ENCODE measurements at regions not wholly inside any gene's neighbourhood (a gene's known extent, or its start where the extent isn't known, plus 50 kb on each side); places are given as distances from the start of the nearest gene placed in this dataset.

- DNase-seq (ENCODE audit: low read depth, low spot score): no peak
- intact Hi-C loops (cut with micrococcal nuclease; ENCODE audit: unreplicated experiment) (no loop called here), in situ Hi-C loops (cut with MboI) (no loop called here)
- Histone ChIP-seq H3K9ac (ENCODE audit: control insufficient read depth, insufficient read depth, low read length) (no peak overlapping the region), H3K27ac (ENCODE audit: control insufficient read depth, insufficient read depth) (no peak overlapping the region), H3K4me3 (no peak overlapping the region), H3K36me3 (ENCODE audit: control insufficient read depth in 2 of 2, insufficient read depth in 2 of 2, low read length in 1 of 2) (no peaks in the 10 kb centered on the region), H3K79me2 (ENCODE audit: control insufficient read depth, insufficient read depth, low read length) (no peaks in the 10 kb centered on the region), H3K4me2 (ENCODE audit: control insufficient read depth, insufficient read depth) (no peak overlapping the region), H3K27me3 (replicated peaks in 1 of 2; ENCODE audit: control insufficient read depth in 2 of 2, insufficient read depth in 2 of 2, low read length in 1 of 2) (no peaks in the 10 kb centered on the region; a peak in 1 of 4 replicates), H3K9me3 (replicated peaks; ENCODE audit: control insufficient read depth, insufficient read depth, low read length) (no peaks in the 10 kb centered on the region), H3K4me1 (ENCODE audit: control insufficient read depth, insufficient read depth, low read length) (no peaks in the 10 kb centered on the region), H2AFZ (ENCODE audit: control insufficient read depth, low read depth, low read length) (no peak overlapping the region), H4K20me1 (ENCODE audit: control insufficient read depth, insufficient read depth) (no peaks in the 10 kb centered on the region)
- POLR2A ChIA-PET: no interaction called here
- RAD21 ChIA-PET (ENCODE audit: unreplicated experiment): no interaction called here
- WGBS (ENCODE audit: insufficient coverage, insufficient replicate concordance, low lambda C conversion rate, missing lambda C conversion rate): 0% methylated on average over 1 of the region's 1 CpG
- no TSS peak for BruUV-seq (replicated peaks)
- TF ChIP-seq MYB (IDR thresholded peaks at IDR 0.05; ENCODE audit: borderline replicate concordance, low read depth, low read length) (no peak), ZBED1 (IDR thresholded peaks at IDR 0.05; ENCODE audit: borderline replicate concordance) (no peak), MTA2 (IDR thresholded peaks at IDR 0.05; ENCODE audit: low read depth) (no peak), TCF7 (IDR thresholded peaks at IDR 0.05; ENCODE audit: borderline replicate concordance) (no peak)
- ATAC-seq: no peak
- CTCF ChIA-PET: no interaction called here
- SMC1A ChIA-PET (ENCODE audit: uncharacterized antibody, unreplicated experiment): interaction anchor here (0.9 to 1.0 kb wide), 3 partner anchors 9 to 13 kb away, joined by 3 to 4 read pairs (median 4); no protein-coding TSS in a partner anchor
- FAIRE-seq: no peak
Measured at GRCh38 chr6:115668781-115669180, 391.9 kb downstream of the FRK start.

DNA sequence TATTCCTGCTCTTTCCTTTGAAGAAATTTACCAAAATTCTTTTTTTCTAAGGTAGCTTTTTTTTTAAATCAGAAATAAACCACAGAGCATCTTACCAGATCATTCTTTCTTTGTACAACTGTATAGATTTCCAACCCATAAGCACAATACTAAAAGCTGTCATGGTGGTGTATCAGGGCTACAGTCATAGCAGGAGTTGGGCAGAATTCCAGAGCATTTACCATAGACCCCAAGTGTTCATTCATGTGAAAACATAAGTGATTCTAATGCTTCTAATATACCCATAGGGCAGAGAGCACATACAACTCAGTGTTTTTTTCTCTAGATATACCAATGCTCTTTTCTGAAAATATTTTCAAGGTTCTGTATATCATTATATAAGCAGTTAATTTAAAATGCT lies 392.5 kb downstream of the FRK start:
- Histone ChIP-seq H3K4me2 (ENCODE audit: control insufficient read depth, insufficient read depth) (no peak overlapping the region), H2AFZ (ENCODE audit: control insufficient read depth, low read depth, low read length) (no peak overlapping the region), H4K20me1 (ENCODE audit: control insufficient read depth, insufficient read depth) (no peaks in the 10 kb centered on the region), H3K4me1 (ENCODE audit: control insufficient read depth, insufficient read depth, low read length) (no peaks in the 10 kb centered on the region), H3K27me3 (replicated peaks in 1 of 2; ENCODE audit: control insufficient read depth in 2 of 2, insufficient read depth in 2 of 2, low read length in 1 of 2) (no peaks in the 10 kb centered on the region; a peak in 1 of 4 replicates), H3K9ac (ENCODE audit: control insufficient read depth, insufficient read depth, low read length) (no peak overlapping the region), H3K27ac (ENCODE audit: control insufficient read depth, insufficient read depth) (no peak overlapping the region), H3K36me3 (ENCODE audit: control insufficient read depth in 2 of 2, insufficient read depth in 2 of 2, low read length in 1 of 2) (no peaks in the 10 kb centered on the region), H3K4me3 (no peak overlapping the region), H3K79me2 (ENCODE audit: control insufficient read depth, insufficient read depth, low read length) (no peaks in the 10 kb centered on the region), H3K9me3 (replicated peaks; ENCODE audit: control insufficient read depth, insufficient read depth, low read length) (no peaks in the 10 kb centered on the region)
- ChIA-PET POLR2A (no interaction called here), SMC1A (ENCODE audit: uncharacterized antibody, unreplicated experiment) (no interaction called here), CTCF (no interaction called here), RAD21 (ENCODE audit: unreplicated experiment) (no interaction called here)
- in situ Hi-C loops (cut with MboI): no loop called here
- ATAC-seq (no peak), FAIRE-seq (no peak), DNase-seq (ENCODE audit: low read depth, low spot score) (no peak)
- BruUV-seq (replicated peaks): no TSS peak
- intact Hi-C loops (cut with micrococcal nuclease; ENCODE audit: unreplicated experiment): no loop called here
- TF ChIP-seq NRF1 (conservative IDR thresholded peaks at IDR 0.05; ENCODE audit: low read depth, low read length): no peak
- TF ChIP-seq RELA (IDR thresholded peaks at IDR 0.05; ENCODE audit: borderline replicate concordance, partially characterized antibody): no peak
- no peak for TF ChIP-seq ZNF207 (IDR thresholded peaks at IDR 0.05; ENCODE audit: borderline replicate concordance)
- TF ChIP-seq EGR1 (IDR thresholded peaks at IDR 0.05; ENCODE audit: borderline replicate concordance in 1 of 2, low read depth in 2 of 2, low read length in 2 of 2): no peak
- no peak for TF ChIP-seq ZBTB4 (CRISPR knock-in tag; IDR thresholded peaks at IDR 0.05)
- TF ChIP-seq, protein P1, sequence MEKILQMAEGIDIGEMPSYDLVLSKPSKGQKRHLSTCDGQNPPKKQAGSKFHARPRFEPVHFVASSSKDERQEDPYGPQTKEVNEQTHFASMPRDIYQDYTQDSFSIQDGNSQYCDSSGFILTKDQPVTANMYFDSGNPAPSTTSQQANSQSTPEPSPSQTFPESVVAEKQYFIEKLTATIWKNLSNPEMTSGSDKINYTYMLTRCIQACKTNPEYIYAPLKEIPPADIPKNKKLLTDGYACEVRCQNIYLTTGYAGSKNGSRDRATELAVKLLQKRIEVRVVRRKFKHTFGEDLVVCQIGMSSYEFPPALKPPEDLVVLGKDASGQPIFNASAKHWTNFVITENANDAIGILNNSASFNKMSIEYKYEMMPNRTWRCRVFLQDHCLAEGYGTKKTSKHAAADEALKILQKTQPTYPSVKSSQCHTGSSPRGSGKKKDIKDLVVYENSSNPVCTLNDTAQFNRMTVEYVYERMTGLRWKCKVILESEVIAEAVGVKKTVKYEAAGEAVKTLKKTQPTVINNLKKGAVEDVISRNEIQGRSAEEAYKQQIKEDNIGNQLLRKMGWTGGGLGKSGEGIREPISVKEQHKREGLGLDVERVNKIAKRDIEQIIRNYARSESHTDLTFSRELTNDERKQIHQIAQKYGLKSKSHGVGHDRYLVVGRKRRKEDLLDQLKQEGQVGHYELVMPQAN (conservative IDR thresholded peaks at IDR 0.05): no peak
- TF ChIP-seq, protein P2, sequence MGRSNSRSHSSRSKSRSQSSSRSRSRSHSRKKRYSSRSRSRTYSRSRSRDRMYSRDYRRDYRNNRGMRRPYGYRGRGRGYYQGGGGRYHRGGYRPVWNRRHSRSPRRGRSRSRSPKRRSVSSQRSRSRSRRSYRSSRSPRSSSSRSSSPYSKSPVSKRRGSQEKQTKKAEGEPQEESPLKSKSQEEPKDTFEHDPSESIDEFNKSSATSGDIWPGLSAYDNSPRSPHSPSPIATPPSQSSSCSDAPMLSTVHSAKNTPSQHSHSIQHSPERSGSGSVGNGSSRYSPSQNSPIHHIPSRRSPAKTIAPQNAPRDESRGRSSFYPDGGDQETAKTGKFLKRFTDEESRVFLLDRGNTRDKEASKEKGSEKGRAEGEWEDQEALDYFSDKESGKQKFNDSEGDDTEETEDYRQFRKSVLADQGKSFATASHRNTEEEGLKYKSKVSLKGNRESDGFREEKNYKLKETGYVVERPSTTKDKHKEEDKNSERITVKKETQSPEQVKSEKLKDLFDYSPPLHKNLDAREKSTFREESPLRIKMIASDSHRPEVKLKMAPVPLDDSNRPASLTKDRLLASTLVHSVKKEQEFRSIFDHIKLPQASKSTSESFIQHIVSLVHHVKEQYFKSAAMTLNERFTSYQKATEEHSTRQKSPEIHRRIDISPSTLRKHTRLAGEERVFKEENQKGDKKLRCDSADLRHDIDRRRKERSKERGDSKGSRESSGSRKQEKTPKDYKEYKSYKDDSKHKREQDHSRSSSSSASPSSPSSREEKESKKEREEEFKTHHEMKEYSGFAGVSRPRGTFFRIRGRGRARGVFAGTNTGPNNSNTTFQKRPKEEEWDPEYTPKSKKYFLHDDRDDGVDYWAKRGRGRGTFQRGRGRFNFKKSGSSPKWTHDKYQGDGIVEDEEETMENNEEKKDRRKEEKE (IDR thresholded peaks at IDR 0.05): no peak
